ENCODE measurements at regions not wholly inside any gene's neighbourhood (a gene's known extent, or its start where the extent isn't known, plus 50 kb on each side); places are given as distances from the start of the nearest gene placed in this dataset.

GRCh38 chr5:98657559-98657958 lies 115.9 kb upstream of the RGMB start:
- no peaks in the 10 kb centered on the region for H3K4me1 Mint-ChIP-seq
- H3K9me3 Mint-ChIP-seq = peaks cover 4 to 5% of the 10 kb centered on the region in 2 donors
- peaks cover 6% of the 10 kb centered on the region for H3K9me3 ChIP-seq (ENCODE audit: control insufficient read depth, insufficient read depth, low read length)
- H3K27ac Mint-ChIP-seq = no peak overlapping the region
- no peak for TF ChIP-seq CTCF (IDR thresholded peaks at IDR 0.05)
- H3K27me3 Mint-ChIP-seq (ENCODE audit: low read depth in 2 of 2) = no peaks in the 10 kb centered on the region
- no peaks in the 10 kb centered on the region for H3K36me3 Mint-ChIP-seq
- no peak overlapping the region for H3K4me3 ChIP-seq (ENCODE audit: low read length)
- WGBS (ENCODE audit: insufficient coverage) = 96% methylated on average over 3 of the region's 4 CpGs
- intact Hi-C loops (cut with micrococcal nuclease) = no loop called here
- no peak overlapping the region for H3K27ac ChIP-seq (ENCODE audit: low read length)
- H3K4me3 Mint-ChIP-seq = no peak overlapping the region
- H3K36me3 ChIP-seq (ENCODE audit: control insufficient read depth, insufficient read depth, low read length) = no peaks in the 10 kb centered on the region
- no peak for DNase-seq
- H3K27me3 ChIP-seq (ENCODE audit: control insufficient read depth, insufficient read depth, low read length) = no peaks in the 10 kb centered on the region
- no peak for ATAC-seq
- no peaks in the 10 kb centered on the region for H3K4me1 ChIP-seq (ENCODE audit: control insufficient read depth, insufficient read depth, low read length)

GRCh38 chr5:98663521-98663920 lies 109.9 kb upstream of the RGMB start:
- no peak for ATAC-seq
- Mint-ChIP-seq H3K4me1 (no peaks in the 10 kb centered on the region), H3K9me3 (peaks cover 11 to 25% of the 10 kb centered on the region in 2 donors), H3K4me3 (no peak overlapping the region), H3K36me3 (peaks cover 9% of the 10 kb centered on the region), H3K27me3 (ENCODE audit: low read depth in 2 of 2) (no peaks in the 10 kb centered on the region), H3K27ac (no peak overlapping the region)
- no peak overlapping the region for H3K4me3 ChIP-seq (ENCODE audit: low read length)
- intact Hi-C loops (cut with micrococcal nuclease) = no loop called here
- no peak for TF ChIP-seq CTCF (IDR thresholded peaks at IDR 0.05)
- H3K4me1 ChIP-seq (ENCODE audit: control insufficient read depth, insufficient read depth, low read length) = no peaks in the 10 kb centered on the region
- no peak for DNase-seq
- H3K36me3 ChIP-seq (ENCODE audit: control insufficient read depth, insufficient read depth, low read length) = no peaks in the 10 kb centered on the region
- peaks cover 18% of the 10 kb centered on the region for H3K9me3 ChIP-seq (ENCODE audit: control insufficient read depth, insufficient read depth, low read length)
- no peak overlapping the region for H3K27ac ChIP-seq (ENCODE audit: low read length)
- H3K27me3 ChIP-seq (ENCODE audit: control insufficient read depth, insufficient read depth, low read length) = no peaks in the 10 kb centered on the region

- intact Hi-C loops (cut with micrococcal nuclease) = no loop called here
- Mint-ChIP-seq H3K4me3 (no peak overlapping the region), H3K4me1 (no peaks in the 10 kb centered on the region)
Measured at GRCh38 chr5:98664736-98665135, 108.7 kb upstream of the RGMB start.

More at GRCh38 chr5:98664736-98665135, 108.7 kb upstream of the RGMB start:
- no peak overlapping the region for H3K4me3 ChIP-seq (ENCODE audit: low read length)
- Mint-ChIP-seq H3K27ac (no peak overlapping the region), H3K27me3 (ENCODE audit: low read depth in 2 of 2) (no peaks in the 10 kb centered on the region), H3K36me3 (peaks cover 9% of the 10 kb centered on the region), H3K9me3 (peaks cover 13 to 24% of the 10 kb centered on the region in 2 donors)
- no peak for ATAC-seq
- peaks cover 18% of the 10 kb centered on the region for H3K9me3 ChIP-seq (ENCODE audit: control insufficient read depth, insufficient read depth, low read length)
- TF ChIP-seq CTCF (IDR thresholded peaks at IDR 0.05) = no peak
- H3K36me3 ChIP-seq (ENCODE audit: control insufficient read depth, insufficient read depth, low read length) = no peaks in the 10 kb centered on the region
- H3K27me3 ChIP-seq (ENCODE audit: control insufficient read depth, insufficient read depth, low read length) = no peaks in the 10 kb centered on the region
- no peaks in the 10 kb centered on the region for H3K4me1 ChIP-seq (ENCODE audit: control insufficient read depth, insufficient read depth, low read length)
- H3K27ac ChIP-seq (ENCODE audit: low read length) = no peak overlapping the region
- 88% methylated on average over 4 of the region's 4 CpGs for WGBS (ENCODE audit: insufficient coverage)
- DNase-seq = no peak
